ENCODE measurements at regions not wholly inside any gene's neighbourhood (a gene's known extent, or its start where the extent isn't known, plus 50 kb on each side); places are given as distances from the start of the nearest gene placed in this dataset.

- in situ Hi-C loops (cut with HindIII; ENCODE audit: low pct_unique_long_range_greater_than_20kb, low sequenced_read_pairs): loop anchor here (25.0 kb wide), 1 partner anchor 218 kb away; no protein-coding TSS in a partner anchor
- peak; percentile 59 for DNase-seq (ENCODE audit: low read depth)
These were observed 178.1 kb upstream of the PKDCC start for GRCh38 chr2:41869542-41870264.

- in situ Hi-C loops (cut with HindIII; ENCODE audit: low pct_unique_long_range_greater_than_20kb, low sequenced_read_pairs): loop anchor here (25.0 kb wide), 1 partner anchor 217 kb away; no protein-coding TSS in a partner anchor
These were observed 177.6 kb upstream of the PKDCC start for GRCh38 chr2:41870265-41870585.

GRCh38 chr2:41871080-41871479 is 176.7 kb upstream of the PKDCC start:
- DNase-seq (ENCODE audit: low read depth): no peak
- in situ Hi-C loops (cut with HindIII; ENCODE audit: low pct_unique_long_range_greater_than_20kb, low sequenced_read_pairs): loop anchor here (25.0 kb wide), 1 partner anchor 216 kb away; no protein-coding TSS in a partner anchor

More at GRCh38 chr2:41870265-41870585, 177.6 kb upstream of the PKDCC start:
- no peak for DNase-seq (ENCODE audit: low read depth)

DNA sequence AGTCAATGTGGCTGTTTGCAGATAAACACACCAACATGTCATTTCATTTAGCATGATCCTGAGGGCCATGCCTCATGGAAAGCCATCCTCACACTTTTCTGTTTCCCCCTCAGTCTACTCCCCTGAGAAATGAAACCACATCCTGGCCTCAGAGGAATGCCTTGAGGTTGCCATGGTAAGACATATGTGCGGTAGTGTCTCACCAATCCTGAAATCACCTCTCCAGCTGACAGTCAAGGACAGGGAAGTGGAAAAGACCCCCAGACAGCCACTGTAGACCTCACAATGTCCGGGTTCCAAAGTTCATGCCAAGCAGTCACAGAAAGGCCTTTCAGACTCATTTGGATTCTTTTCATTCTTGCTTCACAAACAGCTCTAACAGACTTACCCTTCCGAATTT is 175.2 kb upstream of the PKDCC start:
- no peak for DNase-seq (ENCODE audit: low read depth)
- in situ Hi-C loops (cut with HindIII; ENCODE audit: low pct_unique_long_range_greater_than_20kb, low sequenced_read_pairs): loop anchor here (25.0 kb wide), 1 partner anchor 215 kb away; no protein-coding TSS in a partner anchor

DNA sequence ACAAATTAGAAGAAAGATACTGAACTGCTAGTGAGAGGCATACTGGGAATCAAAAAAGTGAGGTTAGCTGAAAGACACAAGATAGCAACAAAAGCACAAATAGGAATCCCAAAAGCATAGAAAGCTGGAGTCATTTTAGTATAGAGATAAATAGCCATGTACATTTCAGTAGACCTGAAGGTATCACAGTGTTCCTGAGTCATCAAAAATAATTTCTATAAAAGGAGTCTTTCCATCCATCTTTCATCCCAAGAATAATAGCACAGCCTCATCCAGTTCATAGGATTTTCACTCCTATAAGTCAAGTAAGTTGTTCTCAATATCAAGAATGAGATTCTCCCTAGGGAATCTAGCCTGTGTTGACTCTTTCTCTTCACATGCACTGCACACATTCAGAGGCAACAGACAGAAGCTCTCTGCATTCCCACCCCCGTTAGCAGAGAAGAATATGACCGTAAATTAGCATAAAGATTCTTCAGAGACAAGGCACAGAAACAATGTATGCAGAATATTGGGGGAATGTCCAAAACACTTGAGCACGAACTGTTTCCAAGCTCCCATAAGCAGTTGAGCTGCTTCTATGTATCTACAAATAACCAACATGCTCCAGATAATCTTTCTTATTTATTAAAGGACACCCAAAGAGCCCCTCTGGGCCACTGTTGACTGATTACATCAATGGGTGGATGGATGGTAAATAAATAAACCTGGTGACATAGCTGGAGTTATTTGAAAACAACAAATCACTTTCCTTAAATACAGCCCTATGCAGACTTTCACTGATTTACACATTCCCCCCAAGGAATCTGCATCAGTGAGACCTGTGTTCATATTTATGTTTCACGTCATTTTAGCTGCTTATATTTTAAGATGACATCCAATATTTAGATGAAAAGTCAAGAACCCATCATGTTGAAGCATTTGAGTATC is 174.5 kb upstream of the PKDCC start:
- DNase-seq (ENCODE audit: low read depth): no peak
- in situ Hi-C loops (cut with HindIII; ENCODE audit: low pct_unique_long_range_greater_than_20kb, low sequenced_read_pairs): loop anchor here (25.0 kb wide), 1 partner anchor 214 kb away; no protein-coding TSS in a partner anchor

- in situ Hi-C loops (cut with HindIII; ENCODE audit: low pct_unique_long_range_greater_than_20kb, low sequenced_read_pairs): no loop called here
- no peak for DNase-seq (ENCODE audit: low read depth)
These were observed 170.6 kb upstream of the PKDCC start for GRCh38 chr2:41877114-41877678.

DNA sequence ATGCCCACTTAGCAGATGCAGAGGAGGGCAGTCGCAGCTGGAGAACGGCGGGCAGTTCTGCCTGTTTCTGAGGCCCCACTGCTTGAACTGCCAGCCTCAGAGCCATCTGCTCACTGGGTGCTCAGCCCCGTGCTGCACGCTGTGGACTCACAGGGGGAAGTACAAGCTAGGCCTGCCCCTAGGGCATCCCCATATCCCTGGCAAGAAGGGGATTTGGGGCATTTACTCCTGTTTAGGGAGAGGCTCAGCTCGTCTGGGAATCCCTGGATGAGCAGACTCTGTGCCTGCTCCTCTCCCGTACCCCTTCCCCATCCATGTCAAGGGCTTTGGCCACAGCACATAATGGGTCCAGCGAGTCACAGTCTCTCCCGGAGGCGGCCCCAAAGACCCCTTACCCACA is 169.8 kb upstream of the PKDCC start:
- DNase-seq (ENCODE audit: low read depth): no peak
- in situ Hi-C loops (cut with HindIII; ENCODE audit: low pct_unique_long_range_greater_than_20kb, low sequenced_read_pairs): no loop called here

- no peak for DNase-seq (ENCODE audit: low read depth)
- in situ Hi-C loops (cut with HindIII; ENCODE audit: low pct_unique_long_range_greater_than_20kb, low sequenced_read_pairs): no loop called here
These were observed 169.0 kb upstream of the PKDCC start for GRCh38 chr2:41878716-41879234.

DNA sequence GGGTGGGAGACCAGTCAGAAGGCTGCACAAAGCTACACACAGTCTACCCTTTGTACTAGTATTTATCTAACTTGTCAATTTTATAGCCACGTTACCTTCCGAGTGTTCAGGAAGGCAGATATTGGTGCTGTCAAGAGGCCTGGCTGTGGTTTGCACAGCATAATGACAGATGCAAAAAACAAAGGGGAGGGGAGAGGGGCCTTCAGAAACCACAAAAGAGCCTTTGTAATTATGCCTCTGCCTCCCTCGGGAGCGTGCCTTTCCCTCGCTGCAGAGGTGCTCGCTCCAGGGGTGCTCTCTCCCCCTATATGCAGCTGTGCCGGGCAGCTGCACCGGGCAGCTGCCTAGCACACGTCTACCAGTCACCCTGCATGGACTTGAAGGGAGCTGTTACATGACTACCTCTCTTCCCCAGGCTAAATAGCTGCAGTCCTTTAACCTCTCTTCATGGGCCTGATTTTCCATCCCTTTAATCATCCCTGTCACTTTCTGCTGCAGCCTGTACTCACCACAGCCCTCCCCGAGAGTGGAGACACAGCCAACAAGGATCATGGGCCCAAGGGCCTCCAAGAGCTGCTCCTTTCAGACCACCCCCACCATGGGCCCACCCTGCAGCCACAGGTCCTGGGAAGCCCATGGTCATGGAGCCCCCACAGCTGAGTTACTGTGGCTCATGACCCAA is 168.4 kb upstream of the PKDCC start:
- in situ Hi-C loops (cut with HindIII; ENCODE audit: low pct_unique_long_range_greater_than_20kb, low sequenced_read_pairs): no loop called here
- DNase-seq (ENCODE audit: low read depth): no peak

DNA sequence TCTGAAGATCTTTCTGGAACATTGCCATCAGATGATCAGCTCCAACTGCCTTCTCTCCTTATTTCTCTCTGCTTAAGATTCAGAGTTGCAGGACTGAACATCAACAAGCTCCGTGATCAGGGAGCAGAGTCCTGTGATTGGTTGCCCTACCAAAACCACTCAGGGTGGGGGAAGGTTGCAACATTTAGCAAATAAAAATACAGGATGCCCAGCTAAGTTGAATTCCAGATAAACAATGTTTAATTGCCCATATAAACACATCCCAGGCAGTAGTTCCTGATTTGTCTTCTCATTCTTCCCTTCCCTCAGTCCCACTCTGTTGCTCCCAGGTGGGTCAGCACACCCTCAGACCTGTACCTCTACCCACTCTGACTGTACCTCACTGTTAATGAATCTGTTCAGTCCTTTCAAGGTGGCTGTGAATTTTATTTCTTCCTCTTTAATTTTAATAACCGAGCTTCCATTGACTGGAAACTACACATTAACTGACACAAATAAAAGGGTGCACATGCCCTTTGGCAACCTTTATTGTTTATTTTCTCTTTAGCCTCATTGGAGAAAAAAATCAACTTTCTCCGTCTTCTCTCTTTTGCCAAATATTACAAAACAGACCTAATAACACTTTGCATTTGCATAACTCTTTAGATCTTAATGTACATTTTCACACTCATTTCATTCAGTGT is 167.1 kb upstream of the PKDCC start:
- DNase-seq (ENCODE audit: low read depth): no peak
- in situ Hi-C loops (cut with HindIII; ENCODE audit: low pct_unique_long_range_greater_than_20kb, low sequenced_read_pairs): no loop called here

GRCh38 chr2:41881249-41881648 is 166.6 kb upstream of the PKDCC start:
- in situ Hi-C loops (cut with HindIII; ENCODE audit: low pct_unique_long_range_greater_than_20kb, low sequenced_read_pairs): no loop called here
- no peak for DNase-seq (ENCODE audit: low read depth)

- DNase-seq (ENCODE audit: low read depth): no peak
- in situ Hi-C loops (cut with HindIII; ENCODE audit: low pct_unique_long_range_greater_than_20kb, low sequenced_read_pairs): no loop called here
These were observed 163.1 kb upstream of the PKDCC start for GRCh38 chr2:41884718-41885117.

DNA sequence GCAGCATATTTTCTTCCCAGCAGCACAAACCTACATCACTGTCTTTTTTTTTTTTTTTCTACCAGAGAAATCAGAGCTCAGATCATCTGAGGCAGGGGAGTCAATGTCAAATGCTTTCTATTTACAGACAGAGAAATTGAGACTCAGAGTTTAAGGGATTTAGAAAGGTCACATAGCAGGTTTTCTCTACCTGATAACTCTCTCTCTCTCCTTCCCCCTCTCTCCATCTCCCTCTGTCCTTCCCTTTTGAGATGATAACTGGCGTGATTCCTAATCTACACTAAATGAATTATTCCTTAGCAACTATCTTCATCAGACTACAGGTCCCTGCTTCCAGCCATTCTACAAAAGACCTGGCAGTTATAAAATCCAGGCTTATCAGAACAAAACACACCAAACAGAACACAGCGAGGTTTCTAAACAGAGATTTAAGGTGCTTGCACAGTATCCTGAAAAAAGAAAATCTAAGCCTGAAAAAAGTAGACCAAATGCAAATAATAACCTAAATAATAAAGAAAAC is 161.6 kb upstream of the PKDCC start:
- in situ Hi-C loops (cut with HindIII; ENCODE audit: low pct_unique_long_range_greater_than_20kb, low sequenced_read_pairs): no loop called here
- DNase-seq (ENCODE audit: low read depth): no peak

DNA sequence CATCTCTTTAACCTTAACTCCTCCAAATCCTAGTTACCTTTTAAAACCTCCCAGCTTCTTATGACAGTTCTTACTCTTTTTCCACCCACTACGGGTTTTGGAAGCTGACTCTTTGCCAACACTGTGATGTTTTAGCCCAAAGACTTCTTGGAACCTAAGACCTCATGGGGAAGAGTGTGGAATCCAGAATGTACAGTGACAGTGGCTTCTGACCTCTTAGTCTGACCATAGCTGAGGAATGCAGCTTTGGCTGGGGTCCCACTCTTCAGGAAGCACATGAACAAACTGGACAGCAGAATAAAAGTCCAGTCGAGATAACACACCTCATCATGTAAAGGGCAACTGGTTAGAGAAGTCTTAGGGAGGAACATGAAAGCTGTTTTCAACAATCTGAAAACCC is 161.1 kb upstream of the PKDCC start:
- in situ Hi-C loops (cut with HindIII; ENCODE audit: low pct_unique_long_range_greater_than_20kb, low sequenced_read_pairs): no loop called here
- no peak for DNase-seq (ENCODE audit: low read depth)

GRCh38 chr2:41890341-41890740 is 157.5 kb upstream of the PKDCC start:
- in situ Hi-C loops (cut with HindIII; ENCODE audit: low pct_unique_long_range_greater_than_20kb, low sequenced_read_pairs): no loop called here
- DNase-seq (ENCODE audit: low read depth): no peak

GRCh38 chr2:41892476-41892875 is 155.3 kb upstream of the PKDCC start:
- in situ Hi-C loops (cut with HindIII; ENCODE audit: low pct_unique_long_range_greater_than_20kb, low sequenced_read_pairs): no loop called here
- no peak for DNase-seq (ENCODE audit: low read depth)

DNA sequence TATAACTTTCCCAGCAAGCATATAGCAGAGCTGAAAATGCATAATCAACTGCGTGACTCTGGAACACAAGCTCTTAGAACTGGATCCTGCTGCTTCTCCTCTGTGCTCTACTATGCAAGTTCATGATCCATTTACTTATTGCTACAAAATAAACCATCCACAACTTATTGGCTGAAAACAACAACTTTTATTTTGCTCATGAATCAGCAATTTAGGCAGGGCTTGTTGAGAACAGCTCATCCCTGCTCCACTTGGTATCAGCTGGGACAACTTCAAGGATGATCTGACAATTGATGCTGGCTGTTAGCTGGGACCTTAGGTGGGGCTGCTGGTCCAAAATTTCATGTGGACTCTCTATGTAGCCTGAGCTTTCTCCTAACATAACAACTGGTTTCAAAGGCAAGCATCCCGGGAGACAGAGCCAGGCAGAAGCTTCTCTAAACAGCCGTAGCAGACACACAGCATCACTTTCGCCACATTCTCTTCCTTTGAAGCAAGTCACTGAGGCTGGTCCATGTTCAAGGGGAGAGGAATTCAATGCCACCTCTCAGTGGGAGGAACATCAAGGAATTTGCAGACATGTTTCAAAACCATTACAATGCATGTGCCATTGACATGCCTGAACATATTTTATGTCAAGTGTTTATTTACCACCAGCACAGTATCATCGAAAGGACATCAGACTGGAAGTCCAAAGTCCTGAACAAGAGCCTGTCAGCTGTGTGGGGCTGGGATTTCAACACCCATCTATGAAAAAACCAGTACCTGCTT is 153.1 kb upstream of the PKDCC start:
- in situ Hi-C loops (cut with HindIII; ENCODE audit: low pct_unique_long_range_greater_than_20kb, low sequenced_read_pairs): no loop called here
- no peak for DNase-seq (ENCODE audit: low read depth)
